ENCODE measurements at regions not wholly inside any gene's neighbourhood (a gene's known extent, or its start where the extent isn't known, plus 50 kb on each side); places are given as distances from the start of the nearest gene placed in this dataset.

DNA sequence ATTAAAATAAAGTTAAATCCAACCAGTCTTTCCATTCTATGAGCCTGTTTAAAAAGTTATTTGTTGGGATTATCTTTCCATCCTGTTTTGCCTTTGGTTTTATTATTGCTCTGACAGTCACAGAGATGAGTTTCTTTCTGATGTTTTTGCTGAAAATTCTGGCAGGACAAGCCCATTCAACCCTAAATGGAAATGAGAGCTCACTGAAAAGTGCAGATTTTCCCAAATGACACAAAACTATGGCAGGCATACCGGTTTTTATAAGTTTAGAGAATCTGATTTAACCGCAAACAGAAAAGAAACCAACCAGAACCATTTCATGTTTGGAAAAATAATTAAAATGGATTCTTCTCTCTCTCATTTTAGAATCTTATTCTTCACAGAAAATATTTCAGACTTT, 238.1 kb upstream of the SGO1 start:
- H3K9me1 ChIP-seq (ENCODE audit: insufficient read depth, low read length), result no peaks in the 10 kb centered on the region
- H3K9me3 ChIP-seq (ENCODE audit: control insufficient read depth, insufficient read depth, low read length), result peaks cover 3% of the 10 kb centered on the region; the same call in 1 of the 2 replicates
- no peak overlapping the region for H4K91ac ChIP-seq (ENCODE audit: insufficient read depth, low read depth, low read length)
- no peaks in the 10 kb centered on the region for H3K79me1 ChIP-seq (ENCODE audit: low read depth in 1 of 2, low read length in 2 of 2)
- no TSS peak for BruUV-seq (replicated peaks)
- H2AK9ac ChIP-seq (replicated peaks; ENCODE audit: low read depth, low read length, poor library complexity), result no peak overlapping the region
- H2BK5ac ChIP-seq (ENCODE audit: low read depth, low read length, poor library complexity, severe bottlenecking), result no peak overlapping the region
- no peak overlapping the region for H2AK5ac ChIP-seq (ENCODE audit: low read depth, low read length)
- no peak overlapping the region for H3K23ac ChIP-seq (ENCODE audit: low read depth, low read length)
- no peak overlapping the region for H3K9ac ChIP-seq (ENCODE audit: low read depth, low read length)
- no peaks in the 10 kb centered on the region for H3K27me3 ChIP-seq (ENCODE audit: control insufficient read depth, insufficient read depth, low read length)
- H3K4ac ChIP-seq (ENCODE audit: low read depth, low read length), result no peak overlapping the region
- ChIA-PET POLR2A (ENCODE audit: unreplicated experiment) (no interaction called here), CTCF (no interaction called here)
- no peak overlapping the region for H2BK20ac ChIP-seq (ENCODE audit: low read depth, low read length)
- H3K36me3 ChIP-seq (ENCODE audit: control insufficient read depth, insufficient read depth, low read length), result no peaks in the 10 kb centered on the region
- H2AFZ ChIP-seq (replicated peaks; ENCODE audit: low read length, poor library complexity), result no peak overlapping the region
- H3K18ac ChIP-seq (ENCODE audit: low read depth, low read length), result no peak overlapping the region
- H3K4me1 ChIP-seq (ENCODE audit: control insufficient read depth, insufficient read depth, low read length), result no peaks in the 10 kb centered on the region
- intact Hi-C loops (cut with micrococcal nuclease) (no loop called here), dilution Hi-C loops (cut with HindIII; ENCODE audit: low sequenced_read_pairs, unreplicated experiment) (no loop called here), in situ Hi-C loops (cut with MboI; ENCODE audit: low sequenced_read_pairs) (no loop called here)
- no peak for TF ChIP-seq RAD21 (IDR thresholded peaks at IDR 0.05; ENCODE audit: low read length)
- no peak for TF ChIP-seq FOS (IDR thresholded peaks at IDR 0.05; ENCODE audit: low read depth, low read length)
- TF ChIP-seq RFX5 (IDR thresholded peaks at IDR 0.05; ENCODE audit: low read depth, low read length), result no peak
- TF ChIP-seq, protein P1, sequence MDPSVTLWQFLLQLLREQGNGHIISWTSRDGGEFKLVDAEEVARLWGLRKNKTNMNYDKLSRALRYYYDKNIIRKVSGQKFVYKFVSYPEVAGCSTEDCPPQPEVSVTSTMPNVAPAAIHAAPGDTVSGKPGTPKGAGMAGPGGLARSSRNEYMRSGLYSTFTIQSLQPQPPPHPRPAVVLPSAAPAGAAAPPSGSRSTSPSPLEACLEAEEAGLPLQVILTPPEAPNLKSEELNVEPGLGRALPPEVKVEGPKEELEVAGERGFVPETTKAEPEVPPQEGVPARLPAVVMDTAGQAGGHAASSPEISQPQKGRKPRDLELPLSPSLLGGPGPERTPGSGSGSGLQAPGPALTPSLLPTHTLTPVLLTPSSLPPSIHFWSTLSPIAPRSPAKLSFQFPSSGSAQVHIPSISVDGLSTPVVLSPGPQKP (IDR thresholded peaks at IDR 0.05; ENCODE audit: borderline replicate concordance, low read depth, low read length), result no peak
- TF ChIP-seq, protein P2, sequence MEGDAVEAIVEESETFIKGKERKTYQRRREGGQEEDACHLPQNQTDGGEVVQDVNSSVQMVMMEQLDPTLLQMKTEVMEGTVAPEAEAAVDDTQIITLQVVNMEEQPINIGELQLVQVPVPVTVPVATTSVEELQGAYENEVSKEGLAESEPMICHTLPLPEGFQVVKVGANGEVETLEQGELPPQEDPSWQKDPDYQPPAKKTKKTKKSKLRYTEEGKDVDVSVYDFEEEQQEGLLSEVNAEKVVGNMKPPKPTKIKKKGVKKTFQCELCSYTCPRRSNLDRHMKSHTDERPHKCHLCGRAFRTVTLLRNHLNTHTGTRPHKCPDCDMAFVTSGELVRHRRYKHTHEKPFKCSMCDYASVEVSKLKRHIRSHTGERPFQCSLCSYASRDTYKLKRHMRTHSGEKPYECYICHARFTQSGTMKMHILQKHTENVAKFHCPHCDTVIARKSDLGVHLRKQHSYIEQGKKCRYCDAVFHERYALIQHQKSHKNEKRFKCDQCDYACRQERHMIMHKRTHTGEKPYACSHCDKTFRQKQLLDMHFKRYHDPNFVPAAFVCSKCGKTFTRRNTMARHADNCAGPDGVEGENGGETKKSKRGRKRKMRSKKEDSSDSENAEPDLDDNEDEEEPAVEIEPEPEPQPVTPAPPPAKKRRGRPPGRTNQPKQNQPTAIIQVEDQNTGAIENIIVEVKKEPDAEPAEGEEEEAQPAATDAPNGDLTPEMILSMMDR (conservative IDR thresholded peaks at IDR 0.05; ENCODE audit: low read depth, low read length), result no peak
- no peak for TF ChIP-seq CEBPB (IDR thresholded peaks at IDR 0.05; ENCODE audit: low read depth, low read length)
- TF ChIP-seq BHLHE40 (IDR thresholded peaks at IDR 0.05; ENCODE audit: low read depth, low read length), result no peak
- TF ChIP-seq MAZ (IDR thresholded peaks at IDR 0.05; ENCODE audit: borderline replicate concordance, low read depth, low read length), result no peak
- no peak for TF ChIP-seq MAFK (IDR thresholded peaks at IDR 0.05; ENCODE audit: low read depth, low read length)
- TF ChIP-seq, protein P3, sequence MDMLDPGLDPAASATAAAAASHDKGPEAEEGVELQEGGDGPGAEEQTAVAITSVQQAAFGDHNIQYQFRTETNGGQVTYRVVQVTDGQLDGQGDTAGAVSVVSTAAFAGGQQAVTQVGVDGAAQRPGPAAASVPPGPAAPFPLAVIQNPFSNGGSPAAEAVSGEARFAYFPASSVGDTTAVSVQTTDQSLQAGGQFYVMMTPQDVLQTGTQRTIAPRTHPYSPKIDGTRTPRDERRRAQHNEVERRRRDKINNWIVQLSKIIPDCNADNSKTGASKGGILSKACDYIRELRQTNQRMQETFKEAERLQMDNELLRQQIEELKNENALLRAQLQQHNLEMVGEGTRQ (IDR thresholded peaks at IDR 0.05; ENCODE audit: low read depth, low read length), result no peak
- TF ChIP-seq SMC3 (IDR thresholded peaks at IDR 0.05; ENCODE audit: low read depth, low read length), result no peak
- no peak for TF ChIP-seq POLR2A (IDR thresholded peaks at IDR 0.05; ENCODE audit: low read depth, low read length)
- no peak for TF ChIP-seq MXI1 (IDR thresholded peaks at IDR 0.05; ENCODE audit: borderline replicate concordance, low read depth, low read length)
- TF ChIP-seq RCOR1 (IDR thresholded peaks at IDR 0.05; ENCODE audit: insufficient replicate concordance, low read length), result no peak
- H4K5ac ChIP-seq (ENCODE audit: low read depth, low read length), result no peak overlapping the region
- no peak overlapping the region for H3K56ac ChIP-seq (ENCODE audit: extremely low read depth, insufficient read depth, low read length)
- ATAC-seq (ENCODE audit: low read depth) (no peak), DNase-seq (no peak)
- no peak overlapping the region for H3K27ac ChIP-seq (ENCODE audit: insufficient read depth, low read length)
- H3K4me3 ChIP-seq (ENCODE audit: insufficient read depth, low read depth, low read length), result no peak overlapping the region
- WGBS, 2 experiments (ENCODE audit: extremely low coverage in 2 of 2, insufficient read length in 1 of 2), result no CpG with 5 or more reads among the region's 2 CpGs
- no peak overlapping the region for H3K14ac ChIP-seq (replicated peaks; ENCODE audit: low read depth, low read length)
- H4K8ac ChIP-seq (ENCODE audit: low read depth in 2 of 2, low read length in 2 of 2), result no peak overlapping the region
- no peak overlapping the region for H2BK15ac ChIP-seq (ENCODE audit: low read depth, low read length)
- no peaks in the 10 kb centered on the region for H4K20me1 ChIP-seq (ENCODE audit: insufficient read depth, low read length)
- H2BK120ac ChIP-seq (ENCODE audit: low read depth, low read length), result no peak overlapping the region
- H3K4me2 ChIP-seq (ENCODE audit: low read depth, low read length), result no peak overlapping the region
